Natural killer cell (primary cell): ENCODE measurements at regions not wholly inside any gene's neighbourhood (a gene's known extent, or its start where the extent isn't known, plus 50 kb on each side); places are given as distances from the start of the nearest gene placed in this dataset.

Source experiments
- ATAC-seq, 3 donors: fragments of 150-1000 bp in 2 of 3; fragments of 200-7000 bp in 1 of 3; cut with Tn5 transposase; 1 replicate in 1 of 3; 2 replicates in 2 of 3; pipeline ENCODE4 v1.10.0; 2021; ENCODE audit warnings: mild to moderate bottlenecking in 2 of 3, moderate library complexity in 2 of 3
- DNase-seq, 2 donors: peaks; one replicate each; pipeline versions ENCODE4 v3.0.0 to v3.0.0-alpha.2; 2013 to 2021; ENCODE audit warnings: mixed read lengths in 1 of 2
- H3K27ac ChIP-seq: one replicate; pipeline ENCODE4 v1.5.1; 2013; ENCODE audit warnings: mild to moderate bottlenecking, low read length
- H3K27me3 ChIP-seq: one replicate; pipeline ENCODE4 v1.6.1; 2013; ENCODE audit warnings: low read length; ENCODE audit not compliant: control insufficient read depth, insufficient read depth
- H3K36me3 ChIP-seq: one replicate; pipeline ENCODE4 v1.6.1; 2013; ENCODE audit warnings: low read length; ENCODE audit not compliant: control insufficient read depth, insufficient read depth
- H3K4me1 ChIP-seq: one replicate; pipeline ENCODE4 v1.6.1; 2013; ENCODE audit warnings: low read length; ENCODE audit not compliant: control insufficient read depth, insufficient read depth
- H3K4me3 ChIP-seq: one replicate; pipeline ENCODE4 v1.5.1; 2013; ENCODE audit warnings: low read length
- H3K9me3 ChIP-seq: one replicate; pipeline ENCODE4 v1.6.1; 2013; ENCODE audit warnings: low read length; ENCODE audit not compliant: control insufficient read depth, insufficient read depth
- H3K27ac Mint-ChIP-seq, 2 donors: one replicate each; pipeline ENCODE4 v1.8.0; 2022; ENCODE audit warnings: mild to moderate bottlenecking in 2 of 2, mixed read lengths in 2 of 2, moderate library complexity in 1 of 2
- H3K27me3 Mint-ChIP-seq, 2 donors: one replicate each; pipeline ENCODE4 v1.8.0; 2022; ENCODE audit warnings: low read depth in 2 of 2, mixed read lengths in 2 of 2
- H3K36me3 Mint-ChIP-seq: one replicate; pipeline ENCODE4 v1.8.0; 2022; ENCODE audit warnings: mixed read lengths
- H3K4me1 Mint-ChIP-seq, 2 donors: one replicate each; pipeline ENCODE4 v1.8.0; 2022; ENCODE audit warnings: mixed read lengths in 2 of 2
- H3K4me3 Mint-ChIP-seq: one replicate; pipeline ENCODE4 v1.8.0; 2022; ENCODE audit warnings: mild to moderate bottlenecking, moderate library complexity, mixed read lengths
- H3K9me3 Mint-ChIP-seq, 2 donors: one replicate each; pipeline ENCODE4 v1.8.0; 2022; ENCODE audit warnings: mixed read lengths in 2 of 2
- CTCF ChIP-seq: fragments of 200-600 bp; IDR thresholded peaks from one replicate; pipeline ENCODE4 v1.8.0; 2022; ENCODE audit warnings: antibody characterized with exemption
- WGBS: methylation state at CpG from one replicate; pipeline ENCODE4 v1.1.7; 2013; ENCODE audit warnings: missing lambda C conversion rate; ENCODE audit not compliant: insufficient coverage; 5-methylcytosine and 5-hydroxymethylcytosine counted together
- intact Hi-C: fragments of 100-400 bp; cut with micrococcal nuclease; formaldehyde crosslinking; loops from one replicate; pipeline ENCODE4 v1.14.2; 2022

DNA sequence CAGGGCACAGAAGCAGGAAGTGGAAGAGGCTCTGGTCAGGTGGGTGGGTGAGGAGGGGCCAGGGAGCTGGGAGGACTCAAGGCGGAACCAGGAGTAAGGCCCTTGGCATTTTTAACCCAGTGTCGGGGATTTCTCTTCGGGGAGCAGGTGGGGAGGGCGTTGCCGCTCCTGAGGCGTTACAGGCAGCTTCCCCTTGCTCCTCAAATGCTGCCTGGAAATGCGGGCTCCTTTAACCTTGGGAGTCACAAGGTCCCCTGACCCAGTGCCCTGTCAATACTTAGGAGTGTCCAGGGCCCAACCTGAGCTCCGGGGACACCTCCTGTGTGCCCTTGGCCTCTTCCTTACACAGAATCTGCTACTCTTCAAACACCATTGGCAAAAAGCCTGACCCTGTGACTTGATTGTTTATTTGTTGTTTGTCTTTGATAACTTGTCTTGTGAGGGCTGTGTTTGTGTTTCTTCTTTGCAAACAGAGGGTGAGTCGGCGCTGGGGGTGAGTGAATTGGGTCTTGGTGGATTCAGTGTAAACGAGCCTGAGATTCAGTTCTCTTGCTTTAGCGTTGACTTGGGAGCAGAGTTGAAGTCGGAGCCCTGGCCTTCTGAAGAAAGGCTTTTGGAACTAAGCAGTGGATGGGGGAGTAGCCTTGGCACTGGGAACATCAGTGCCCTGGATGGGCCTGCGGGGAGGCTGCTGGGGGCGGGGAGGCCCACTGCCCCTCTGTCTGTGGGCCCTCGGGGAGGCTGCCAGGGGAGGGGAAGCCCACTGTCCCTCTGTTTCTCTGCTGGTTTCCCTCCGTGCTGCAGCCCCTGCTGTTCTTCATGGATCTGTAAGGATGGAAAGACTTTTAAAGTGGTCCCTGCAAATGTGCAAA is 300.7 kb upstream of the IRX4 start:
- no peak overlapping the region for H3K27ac ChIP-seq
- no peaks in the 10 kb centered on the region for H3K4me1 Mint-ChIP-seq
- H3K9me3 Mint-ChIP-seq: no peaks in the 10 kb centered on the region
- H3K4me1 ChIP-seq: no peaks in the 10 kb centered on the region
- intact Hi-C loops: no loop called here
- H3K27me3 Mint-ChIP-seq: no peaks in the 10 kb centered on the region
- H3K27ac Mint-ChIP-seq: no peak overlapping the region
- DNase-seq (no peak), ATAC-seq (no peak)
- no peaks in the 10 kb centered on the region for H3K27me3 ChIP-seq
- no peak overlapping the region for H3K4me3 ChIP-seq
- 64% methylated on average over 17 of the region's 17 CpGs for WGBS
- H3K36me3 Mint-ChIP-seq: no peaks in the 10 kb centered on the region
- H3K36me3 ChIP-seq: no peaks in the 10 kb centered on the region
- H3K9me3 ChIP-seq: no peaks in the 10 kb centered on the region
- no peak for TF ChIP-seq CTCF
- H3K4me3 Mint-ChIP-seq: no peak overlapping the region

DNA sequence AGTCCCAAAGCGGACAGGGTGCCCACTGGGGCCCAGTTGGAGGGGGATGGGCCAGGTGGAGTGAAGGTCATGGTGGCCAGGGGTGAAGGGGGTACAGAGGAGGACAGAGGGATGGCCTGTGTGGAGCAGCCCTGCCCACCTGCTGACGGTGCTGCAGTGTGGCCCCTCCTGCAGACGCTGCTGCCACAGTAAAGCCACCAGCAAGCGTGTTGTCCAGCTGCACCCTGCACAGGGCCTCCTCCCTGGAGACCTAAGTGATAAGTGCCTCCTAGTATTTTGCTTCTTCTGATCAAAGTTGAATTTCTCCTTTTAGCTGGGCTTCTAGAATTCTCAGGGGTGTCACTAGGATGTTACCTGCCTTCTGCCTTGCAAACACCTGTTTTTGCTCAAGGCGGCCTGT is 299.3 kb upstream of the IRX4 start:
- Mint-ChIP-seq H3K4me1 (no peaks in the 10 kb centered on the region), H3K9me3 (no peaks in the 10 kb centered on the region), H3K27ac (no peak overlapping the region), H3K27me3 (no peaks in the 10 kb centered on the region), H3K36me3 (no peaks in the 10 kb centered on the region), H3K4me3 (no peak overlapping the region)
- H3K36me3 ChIP-seq: no peaks in the 10 kb centered on the region
- no peaks in the 10 kb centered on the region for H3K9me3 ChIP-seq
- ATAC-seq (no peak), DNase-seq (no peak)
- whole genome bisulfite sequencing: 90% methylated on average over 5 of the region's 5 CpGs
- H3K4me3 ChIP-seq: no peak overlapping the region
- no peak for TF ChIP-seq CTCF
- intact Hi-C loops: no loop called here
- no peaks in the 10 kb centered on the region for H3K4me1 ChIP-seq
- H3K27me3 ChIP-seq: no peaks in the 10 kb centered on the region
- H3K27ac ChIP-seq: no peak overlapping the region

- Histone ChIP-seq H3K27me3 (no peaks in the 10 kb centered on the region), H3K36me3 (no peaks in the 10 kb centered on the region), H3K27ac (no peak overlapping the region), H3K9me3 (no peaks in the 10 kb centered on the region), H3K4me3 (no peak overlapping the region), H3K4me1 (no peaks in the 10 kb centered on the region)
- Mint-ChIP-seq H3K4me1 (no peaks in the 10 kb centered on the region), H3K27ac (no peak overlapping the region), H3K4me3 (no peak overlapping the region), H3K27me3 (no peaks in the 10 kb centered on the region), H3K36me3 (no peaks in the 10 kb centered on the region), H3K9me3 (no peaks in the 10 kb centered on the region)
- DNase-seq (no peak), ATAC-seq (no peak)
- no peak for TF ChIP-seq CTCF
- intact Hi-C loops: no loop called here
- WGBS: 88% methylated on average over 17 of the region's 17 CpGs
These were observed 298.8 kb upstream of the IRX4 start for GRCh38 chr5:2181557-2181956.

GRCh38 chr5:2181149-2181548 is 298.4 kb upstream of the IRX4 start:
- no peak overlapping the region for H3K4me3 Mint-ChIP-seq
- no peaks in the 10 kb centered on the region for H3K27me3 Mint-ChIP-seq
- Histone ChIP-seq H3K36me3 (no peaks in the 10 kb centered on the region), H3K4me3 (no peak overlapping the region), H3K27ac (no peak overlapping the region), H3K27me3 (no peaks in the 10 kb centered on the region), H3K9me3 (no peaks in the 10 kb centered on the region), H3K4me1 (no peaks in the 10 kb centered on the region)
- DNase-seq (no peak), ATAC-seq (no peak)
- no peaks in the 10 kb centered on the region for H3K36me3 Mint-ChIP-seq
- 55% methylated on average over 8 of the region's 8 CpGs for WGBS
- no peak for TF ChIP-seq CTCF
- no peak overlapping the region for H3K27ac Mint-ChIP-seq
- intact Hi-C loops: no loop called here
- no peaks in the 10 kb centered on the region for H3K4me1 Mint-ChIP-seq
- no peaks in the 10 kb centered on the region for H3K9me3 Mint-ChIP-seq
